ENCODE measurements at regions not wholly inside any gene's neighbourhood (a gene's known extent, or its start where the extent isn't known, plus 50 kb on each side); places are given as distances from the start of the nearest gene placed in this dataset.
A peak's percentile ranks its signal among the peaks of the same experiment; 100 is the strongest.
"Not testable (repeated sequence)": the region's sequence is repeated elsewhere in the genome, so short reads cannot be mapped to it uniquely, and the experiment has no call there.

DNA sequence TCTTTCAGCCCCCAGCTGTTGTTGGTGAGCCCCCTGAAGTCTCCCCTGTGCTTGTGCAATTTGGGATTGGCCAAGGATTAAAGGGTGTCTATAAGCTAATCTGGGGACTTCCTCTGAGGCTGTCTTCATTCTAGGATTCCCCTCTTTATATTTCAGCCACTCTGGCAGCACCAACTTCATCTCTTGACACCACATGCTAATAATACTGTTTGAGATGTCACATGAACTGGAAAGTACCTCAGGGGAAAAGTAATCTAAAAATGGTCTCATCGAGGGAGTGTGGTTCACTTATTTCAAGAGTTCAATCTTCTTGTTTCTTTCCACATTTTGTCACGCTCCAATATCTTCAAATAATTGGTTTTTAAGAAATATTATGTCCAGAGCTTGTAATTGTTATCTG, 279.2 kb upstream of the TMC3 start:
- TF ChIP-seq, protein P1, sequence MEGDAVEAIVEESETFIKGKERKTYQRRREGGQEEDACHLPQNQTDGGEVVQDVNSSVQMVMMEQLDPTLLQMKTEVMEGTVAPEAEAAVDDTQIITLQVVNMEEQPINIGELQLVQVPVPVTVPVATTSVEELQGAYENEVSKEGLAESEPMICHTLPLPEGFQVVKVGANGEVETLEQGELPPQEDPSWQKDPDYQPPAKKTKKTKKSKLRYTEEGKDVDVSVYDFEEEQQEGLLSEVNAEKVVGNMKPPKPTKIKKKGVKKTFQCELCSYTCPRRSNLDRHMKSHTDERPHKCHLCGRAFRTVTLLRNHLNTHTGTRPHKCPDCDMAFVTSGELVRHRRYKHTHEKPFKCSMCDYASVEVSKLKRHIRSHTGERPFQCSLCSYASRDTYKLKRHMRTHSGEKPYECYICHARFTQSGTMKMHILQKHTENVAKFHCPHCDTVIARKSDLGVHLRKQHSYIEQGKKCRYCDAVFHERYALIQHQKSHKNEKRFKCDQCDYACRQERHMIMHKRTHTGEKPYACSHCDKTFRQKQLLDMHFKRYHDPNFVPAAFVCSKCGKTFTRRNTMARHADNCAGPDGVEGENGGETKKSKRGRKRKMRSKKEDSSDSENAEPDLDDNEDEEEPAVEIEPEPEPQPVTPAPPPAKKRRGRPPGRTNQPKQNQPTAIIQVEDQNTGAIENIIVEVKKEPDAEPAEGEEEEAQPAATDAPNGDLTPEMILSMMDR (IDR thresholded peaks at IDR 0.05; ENCODE audit: insufficient read depth, missing control alignments), result no peak
- no peak for FAIRE-seq
- no peak for DNase-seq (ENCODE audit: insufficient read length, low spot score)

DNA sequence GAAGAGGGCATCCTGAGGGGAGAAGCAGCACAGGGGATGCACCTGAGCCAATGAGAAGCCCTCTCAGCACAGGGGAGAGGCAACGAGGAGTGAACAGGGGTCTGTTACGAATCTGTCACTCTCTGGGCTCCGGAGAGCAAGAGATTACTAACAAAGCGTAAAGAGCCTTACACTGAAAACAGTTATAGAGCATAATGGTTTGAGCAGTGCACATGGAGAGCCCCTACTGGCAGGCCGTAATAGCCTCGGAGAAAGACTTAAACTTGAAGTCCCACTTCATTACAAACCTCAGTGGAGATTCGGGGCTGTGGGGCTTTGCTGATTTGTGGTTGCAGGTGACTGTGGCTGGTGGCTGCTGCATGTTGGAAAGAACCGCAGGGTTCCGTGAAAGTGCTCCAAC, 271.5 kb upstream of the TMC3 start:
- TF ChIP-seq, protein P1 (IDR thresholded peaks at IDR 0.05; ENCODE audit: insufficient read depth, missing control alignments), result no peak
- FAIRE-seq (no peak), DNase-seq (ENCODE audit: insufficient read length, low spot score) (no peak)

DNA sequence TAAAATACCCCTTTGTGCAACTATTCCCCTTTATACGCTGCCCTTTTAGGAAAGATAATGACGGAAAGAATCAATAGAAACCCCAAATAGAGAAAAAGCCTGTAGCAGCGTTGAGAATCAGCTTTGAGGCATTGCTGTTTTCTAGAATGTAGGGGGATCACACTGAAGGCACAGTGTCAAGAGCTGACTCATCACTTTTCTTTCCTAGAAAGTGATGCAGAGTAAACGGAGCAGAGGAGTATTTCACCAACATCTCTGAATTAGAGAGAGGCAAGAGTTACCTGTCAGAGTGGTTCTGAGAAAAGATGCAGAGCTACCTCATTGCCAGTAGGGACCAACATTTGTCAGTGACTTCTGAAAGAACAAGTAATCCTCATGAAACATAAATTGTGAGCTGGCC, 269.8 kb upstream of the TMC3 start:
- FAIRE-seq (no peak), DNase-seq (ENCODE audit: insufficient read length, low spot score) (no peak)
- TF ChIP-seq, protein P1 (IDR thresholded peaks at IDR 0.05; ENCODE audit: insufficient read depth, missing control alignments), result no peak

DNA sequence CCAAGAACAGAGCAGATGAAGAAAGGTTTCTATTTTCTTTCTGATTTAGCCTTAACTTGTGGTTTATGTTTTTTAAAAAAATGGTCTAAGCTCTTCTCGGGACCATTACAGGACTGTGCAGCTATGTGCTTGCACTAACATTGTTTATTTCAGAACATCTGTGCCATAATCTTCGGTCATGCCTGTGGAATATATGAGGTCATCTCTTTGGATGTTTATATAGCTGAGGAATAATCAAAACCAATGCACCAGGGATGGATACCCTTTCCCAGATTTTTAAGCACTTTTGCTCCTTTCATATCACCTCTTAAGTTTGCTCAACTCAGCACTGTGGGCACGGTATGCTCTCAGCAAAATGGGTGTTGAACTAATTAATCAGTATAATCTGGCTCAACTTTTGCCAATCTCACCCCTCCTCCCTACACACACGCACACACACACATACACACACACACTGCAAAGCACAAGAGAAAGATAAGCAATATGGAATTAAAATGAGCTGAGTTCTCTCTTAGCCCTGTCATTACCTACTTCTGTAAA, 268.5 kb upstream of the TMC3 start:
- TF ChIP-seq, protein P1 (IDR thresholded peaks at IDR 0.05; ENCODE audit: insufficient read depth, missing control alignments), result no peak
- no peak for DNase-seq (ENCODE audit: insufficient read length, low spot score)
- FAIRE-seq, result no peak

DNA sequence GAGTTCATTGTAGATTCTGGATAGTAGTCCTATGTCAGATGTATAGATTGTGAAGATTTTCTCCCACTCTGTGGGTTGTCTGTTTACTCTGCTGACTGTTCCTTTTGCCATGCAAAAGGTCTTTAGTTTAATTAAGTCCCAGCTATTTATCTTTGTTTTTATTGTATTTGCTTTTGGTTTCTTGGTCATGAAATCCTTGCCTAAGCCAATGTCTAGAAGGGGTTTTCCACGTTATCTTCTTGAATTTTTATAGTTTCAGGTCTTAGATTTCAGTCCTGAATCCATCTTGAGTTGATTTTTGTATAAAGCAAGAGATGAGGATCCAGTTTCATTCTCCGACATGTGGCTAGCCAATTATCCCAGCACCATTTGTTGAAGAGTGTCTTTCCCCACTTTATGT, 262.1 kb upstream of the TMC3 start:
- FAIRE-seq, result not testable (repeated sequence)

DNA sequence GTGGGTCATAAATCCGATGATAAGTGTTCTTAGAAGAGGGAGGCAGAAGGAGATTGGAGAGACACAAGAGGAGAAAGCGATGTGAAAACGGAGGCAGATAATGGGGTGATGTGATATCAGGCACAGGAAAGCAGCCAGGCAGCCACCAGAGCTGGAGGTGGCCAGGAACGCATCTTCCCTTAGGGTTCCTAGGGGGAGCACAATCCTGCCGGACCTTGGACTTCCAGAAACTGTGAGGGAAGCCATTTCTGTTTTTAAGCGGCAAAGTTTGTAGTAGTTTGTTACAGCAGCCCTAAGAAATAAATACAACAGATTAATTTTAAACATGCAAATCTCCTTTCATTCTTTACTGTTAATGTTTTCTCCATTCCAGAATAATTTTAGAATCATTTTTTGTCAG, 259.9 kb upstream of the TMC3 start:
- TF ChIP-seq, protein P1 (IDR thresholded peaks at IDR 0.05; ENCODE audit: insufficient read depth, missing control alignments), result no peak
- FAIRE-seq (peak; percentile 92), DNase-seq (ENCODE audit: insufficient read length, low spot score) (peak; percentile 25)

More for the DNA sequence above, 262.1 kb upstream of the TMC3 start:
- DNase-seq (ENCODE audit: insufficient read length, low spot score), result not testable (repeated sequence)

DNA sequence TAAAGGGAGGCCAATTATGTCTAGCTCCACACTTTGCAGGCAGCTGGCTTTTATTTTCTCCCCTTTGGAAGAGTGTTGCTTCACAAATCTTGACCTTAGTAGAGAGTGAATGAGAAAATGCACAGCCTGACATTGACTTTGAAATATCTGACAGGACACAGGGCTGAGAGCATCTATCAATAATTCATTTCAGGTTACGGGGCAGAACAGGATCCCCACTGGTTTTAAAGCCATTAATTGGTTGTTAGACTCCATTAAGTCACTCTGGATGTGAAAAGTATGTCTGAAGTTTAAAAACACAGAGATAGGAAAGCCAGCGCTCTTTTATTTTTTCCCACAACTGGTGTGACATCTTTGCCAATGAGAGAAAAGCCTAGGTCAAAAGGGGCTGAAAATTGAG, 251.9 kb upstream of the TMC3 start:
- FAIRE-seq (no peak), DNase-seq (ENCODE audit: insufficient read length, low spot score) (no peak)
- TF ChIP-seq, protein P1 (IDR thresholded peaks at IDR 0.05; ENCODE audit: insufficient read depth, missing control alignments), result no peak

DNA sequence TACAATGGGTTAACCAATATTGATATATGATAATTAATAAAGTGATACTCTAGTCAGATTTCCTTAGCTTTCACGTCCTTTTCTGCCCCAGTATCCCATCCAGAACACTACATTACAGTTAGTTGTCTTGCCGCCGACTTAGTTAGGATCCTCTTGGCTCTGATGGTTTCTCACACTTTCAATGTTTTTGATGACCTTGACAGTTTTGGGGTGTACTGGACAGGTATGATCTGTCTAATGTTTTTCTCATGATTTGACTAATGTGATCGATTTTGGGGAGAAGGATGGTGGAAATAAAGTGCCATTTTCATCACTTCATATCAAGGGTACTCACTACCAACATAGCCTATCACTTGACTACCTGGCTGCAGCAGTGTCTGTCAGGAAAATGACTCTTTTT, 245.0 kb upstream of the TMC3 start:
- FAIRE-seq (no peak), DNase-seq (ENCODE audit: insufficient read length, low spot score) (no peak)
- TF ChIP-seq, protein P1 (IDR thresholded peaks at IDR 0.05; ENCODE audit: insufficient read depth, missing control alignments), result no peak

All from D721Med (cell line).